Central memory CD8-positive, alpha-beta T cell (primary cell): ENCODE measurements at regions not wholly inside any gene's neighbourhood (a gene's known extent, or its start where the extent isn't known, plus 50 kb on each side); places are given as distances from the start of the nearest gene placed in this dataset.

Source experiments
- ATAC-seq: fragments of 150-1000 bp; cut with Tn5 transposase; replicated peaks from 2 replicates; pipeline ENCODE4 v1.10.0; 2022; ENCODE audit warnings: mild to moderate bottlenecking, moderate FRiP score, moderate number of reproducible peaks; ENCODE audit not compliant: poor library complexity, severe bottlenecking; ENCODE audit errors: extremely low read depth
- DNase-seq, 2 donors: peaks; one replicate each; pipeline ENCODE4 v3.0.0; 2021; ENCODE audit warnings: low spot score in 2 of 2
- H3K27ac Mint-ChIP-seq: one replicate; pipeline ENCODE4 v1.8.0; 2022; ENCODE audit warnings: low read depth, mild to moderate bottlenecking, moderate library complexity, mixed read lengths
- H3K27me3 Mint-ChIP-seq: one replicate; pipeline ENCODE4 v1.8.0; 2022; ENCODE audit warnings: mixed read lengths
- H3K36me3 Mint-ChIP-seq: one replicate; pipeline ENCODE4 v1.8.0; 2022; ENCODE audit warnings: mild to moderate bottlenecking, moderate library complexity, mixed read lengths; ENCODE audit not compliant: insufficient read depth
- H3K4me1 Mint-ChIP-seq: one replicate; pipeline ENCODE4 v1.8.0; 2022; ENCODE audit warnings: mixed read lengths
- H3K4me3 Mint-ChIP-seq: one replicate; pipeline ENCODE4 v1.8.0; 2022; ENCODE audit warnings: mild to moderate bottlenecking, moderate library complexity, mixed read lengths
- H3K9me3 Mint-ChIP-seq: one replicate; pipeline ENCODE4 v1.8.0; 2022; ENCODE audit warnings: mixed read lengths

DNA sequence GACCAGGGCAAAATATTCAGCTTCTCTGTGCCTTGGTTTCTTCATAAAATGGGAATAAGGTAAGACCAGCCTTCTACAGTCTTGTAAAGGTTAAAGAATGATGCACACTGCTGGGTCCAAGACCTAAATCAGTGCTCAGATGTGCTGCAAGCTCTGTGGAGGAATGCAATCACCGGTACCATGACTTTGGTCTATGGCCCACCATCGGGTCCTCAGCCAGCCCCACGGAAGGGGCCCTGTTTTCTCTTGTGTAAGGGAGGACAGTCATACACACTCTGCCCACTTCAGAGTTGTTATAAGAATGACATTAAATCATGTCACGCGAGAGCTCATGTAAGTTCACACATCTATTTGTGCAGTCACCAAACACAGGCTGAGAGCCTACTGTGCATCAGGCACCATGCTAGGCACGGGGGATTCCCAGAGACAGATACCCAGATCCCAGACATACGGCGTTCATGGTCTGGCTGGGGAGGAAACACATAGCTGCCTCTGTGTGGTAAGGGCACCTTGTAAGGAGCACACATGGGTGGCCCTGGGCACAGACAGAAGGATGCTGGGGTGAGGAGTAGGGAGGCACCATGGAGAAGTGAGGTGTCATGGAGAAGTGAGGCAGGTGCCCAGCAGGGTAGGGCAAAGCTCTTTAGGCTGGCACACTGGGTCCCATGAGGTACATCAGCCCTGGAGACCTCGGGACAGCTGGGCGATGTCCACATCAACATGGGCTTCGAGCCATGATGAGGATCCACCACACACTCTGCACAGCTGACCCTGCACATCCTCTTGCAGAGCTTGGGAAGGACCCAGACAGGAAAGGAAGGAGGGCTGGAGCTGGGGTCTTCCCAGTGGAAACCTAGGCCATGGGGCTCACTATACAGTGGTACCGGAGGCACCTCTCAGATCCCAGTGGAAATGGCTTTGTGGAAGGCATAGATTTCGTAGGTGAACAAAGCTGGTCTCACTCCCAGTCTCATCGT lies 190.4 kb upstream of the DIO3 start:
- no peak for ATAC-seq
- Mint-ChIP-seq H3K4me1 (no peaks in the 10 kb centered on the region), H3K9me3 (no peaks in the 10 kb centered on the region), H3K4me3 (no peak overlapping the region), H3K27ac (no peak overlapping the region), H3K27me3 (peaks cover 46% of the 10 kb centered on the region), H3K36me3 (peaks cover 2% of the 10 kb centered on the region)
- no peak for DNase-seq

GRCh38 chr14:101371799-101372793 lies 189.2 kb upstream of the DIO3 start:
- no peaks in the 10 kb centered on the region for H3K4me1 Mint-ChIP-seq
- H3K27me3 Mint-ChIP-seq, result peaks cover 53% of the 10 kb centered on the region
- no peak for DNase-seq
- peaks cover 2% of the 10 kb centered on the region for H3K36me3 Mint-ChIP-seq
- ATAC-seq, result no peak
- H3K4me3 Mint-ChIP-seq, result no peak overlapping the region
- no peak overlapping the region for H3K27ac Mint-ChIP-seq
- H3K9me3 Mint-ChIP-seq, result no peaks in the 10 kb centered on the region

- H3K36me3 Mint-ChIP-seq, result peaks cover 2% of the 10 kb centered on the region
- H3K27ac Mint-ChIP-seq, result no peak overlapping the region
- DNase-seq (no peak), ATAC-seq (no peak)
- H3K9me3 Mint-ChIP-seq, result no peaks in the 10 kb centered on the region
- peaks cover 45% of the 10 kb centered on the region for H3K27me3 Mint-ChIP-seq
- H3K4me1 Mint-ChIP-seq, result no peaks in the 10 kb centered on the region
- H3K4me3 Mint-ChIP-seq, result no peak overlapping the region
Measured at GRCh38 chr14:101372894-101373620, 188.2 kb upstream of the DIO3 start.

DNA sequence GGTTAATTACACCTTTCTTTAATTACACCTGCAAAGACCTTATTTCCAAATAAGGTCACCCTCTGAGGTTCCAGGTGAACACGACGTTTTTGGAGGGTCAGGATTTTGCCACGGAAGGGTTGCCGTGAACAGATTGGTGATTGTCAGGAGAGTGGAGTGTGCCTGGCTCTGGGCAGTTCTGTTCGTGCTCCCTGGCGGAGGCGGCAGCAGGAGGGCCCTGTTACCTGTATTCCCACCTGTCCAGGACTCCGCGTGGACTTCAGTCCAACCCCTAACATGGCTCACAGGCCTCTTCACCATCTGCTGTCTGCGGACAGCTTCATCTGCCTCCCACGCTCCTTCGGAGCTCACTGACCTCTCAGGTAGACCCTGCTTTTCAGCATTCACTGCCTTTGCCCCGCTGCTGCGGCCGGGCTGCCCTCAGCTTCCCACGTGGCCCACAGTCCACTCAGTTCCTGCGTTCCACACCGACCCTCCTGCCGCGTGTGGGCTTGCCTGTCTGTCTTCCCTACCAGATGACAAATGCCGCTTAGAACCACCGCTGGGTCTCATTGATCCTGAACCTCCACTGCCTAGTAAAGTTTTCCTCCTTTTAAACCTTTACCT lies 187.5 kb upstream of the DIO3 start:
- Mint-ChIP-seq H3K4me3 (no peak overlapping the region), H3K27ac (no peak overlapping the region), H3K4me1 (no peaks in the 10 kb centered on the region), H3K27me3 (peaks cover 38% of the 10 kb centered on the region), H3K36me3 (peaks cover 2% of the 10 kb centered on the region), H3K9me3 (no peaks in the 10 kb centered on the region)
- DNase-seq, result no peak
- no peak for ATAC-seq

- Mint-ChIP-seq H3K36me3 (peaks cover 2% of the 10 kb centered on the region), H3K4me3 (no peak overlapping the region), H3K9me3 (no peaks in the 10 kb centered on the region)
Measured at GRCh38 chr14:101374373-101375338, 186.6 kb upstream of the DIO3 start.

GRCh38 chr14:101377069-101377468 lies 184.2 kb upstream of the DIO3 start:
- Mint-ChIP-seq H3K36me3 (peaks cover 2% of the 10 kb centered on the region), H3K27ac (no peak overlapping the region), H3K27me3 (peaks cover 28% of the 10 kb centered on the region), H3K9me3 (no peaks in the 10 kb centered on the region), H3K4me1 (no peaks in the 10 kb centered on the region), H3K4me3 (no peak overlapping the region)
- DNase-seq (no peak), ATAC-seq (no peak)

More at GRCh38 chr14:101374373-101375338, 186.6 kb upstream of the DIO3 start:
- DNase-seq (no peak), ATAC-seq (no peak)
- H3K27ac Mint-ChIP-seq, result no peak overlapping the region
- no peaks in the 10 kb centered on the region for H3K4me1 Mint-ChIP-seq
- peaks cover 29% of the 10 kb centered on the region for H3K27me3 Mint-ChIP-seq

DNA sequence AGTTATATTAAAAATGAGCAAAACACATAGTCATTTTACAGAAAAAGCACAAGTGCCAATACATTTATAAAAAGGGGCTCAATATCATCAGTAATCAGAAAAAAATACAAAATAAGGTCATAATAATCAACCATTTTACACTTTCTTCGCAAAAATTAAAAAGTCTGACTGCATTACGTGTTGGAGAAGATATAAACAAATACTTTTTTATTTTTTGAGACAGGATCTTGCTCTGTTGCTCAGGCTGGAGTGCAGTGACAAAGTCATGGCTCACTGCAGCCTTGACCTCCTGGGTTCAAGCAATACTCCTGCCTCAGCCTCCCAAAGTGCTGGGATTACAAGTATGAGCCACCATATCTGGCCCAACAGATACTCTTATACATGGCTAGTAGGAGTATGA lies 181.5 kb upstream of the DIO3 start:
- no peak for ATAC-seq
- H3K27me3 Mint-ChIP-seq, result peaks cover 28% of the 10 kb centered on the region
- no peaks in the 10 kb centered on the region for H3K4me1 Mint-ChIP-seq
- H3K36me3 Mint-ChIP-seq, result peaks cover 3% of the 10 kb centered on the region
- no peak overlapping the region for H3K4me3 Mint-ChIP-seq
- no peak for DNase-seq
- peaks cover 14% of the 10 kb centered on the region for H3K9me3 Mint-ChIP-seq
- no peak overlapping the region for H3K27ac Mint-ChIP-seq

DNA sequence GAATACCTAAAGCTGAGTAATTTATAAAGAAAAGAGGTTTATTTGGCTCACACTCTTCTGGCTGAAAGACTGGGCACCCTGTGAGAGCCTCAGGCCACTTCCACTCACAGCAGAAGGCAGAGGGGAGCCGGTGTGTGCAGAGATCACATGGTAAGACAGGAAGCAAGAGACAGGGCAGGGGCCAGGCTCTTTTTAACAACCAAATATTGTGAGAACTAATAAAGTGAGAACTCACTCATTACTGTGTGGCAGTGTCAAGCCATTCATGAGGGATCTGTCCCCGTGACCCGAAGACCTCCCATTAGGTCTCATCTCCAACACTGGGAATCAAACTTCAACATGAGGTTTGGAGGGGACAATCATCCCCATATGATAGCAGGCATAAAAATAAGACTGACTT lies 180.8 kb upstream of the DIO3 start:
- Mint-ChIP-seq H3K9me3 (peaks cover 14% of the 10 kb centered on the region), H3K4me1 (no peaks in the 10 kb centered on the region), H3K27me3 (peaks cover 22% of the 10 kb centered on the region), H3K36me3 (peaks cover 3% of the 10 kb centered on the region), H3K27ac (no peak overlapping the region), H3K4me3 (no peak overlapping the region)
- DNase-seq (no peak), ATAC-seq (no peak)

- H3K9me3 Mint-ChIP-seq, result peaks cover 14% of the 10 kb centered on the region
Measured at GRCh38 chr14:101380940-101381339, 180.4 kb upstream of the DIO3 start.

GRCh38 chr14:101383737-101384338 lies 177.5 kb upstream of the DIO3 start:
- ATAC-seq, result no peak
- no peak for DNase-seq
- Mint-ChIP-seq H3K4me3 (no peak overlapping the region), H3K27me3 (peaks cover 17% of the 10 kb centered on the region), H3K9me3 (peaks cover 22% of the 10 kb centered on the region), H3K36me3 (peaks cover 3% of the 10 kb centered on the region), H3K4me1 (no peaks in the 10 kb centered on the region), H3K27ac (no peak overlapping the region)

More at GRCh38 chr14:101380940-101381339, 180.4 kb upstream of the DIO3 start:
- Mint-ChIP-seq H3K4me1 (no peaks in the 10 kb centered on the region), H3K4me3 (no peak overlapping the region), H3K36me3 (peaks cover 3% of the 10 kb centered on the region), H3K27ac (no peak overlapping the region), H3K27me3 (peaks cover 21% of the 10 kb centered on the region)
- ATAC-seq, result no peak
- no peak for DNase-seq

DNA sequence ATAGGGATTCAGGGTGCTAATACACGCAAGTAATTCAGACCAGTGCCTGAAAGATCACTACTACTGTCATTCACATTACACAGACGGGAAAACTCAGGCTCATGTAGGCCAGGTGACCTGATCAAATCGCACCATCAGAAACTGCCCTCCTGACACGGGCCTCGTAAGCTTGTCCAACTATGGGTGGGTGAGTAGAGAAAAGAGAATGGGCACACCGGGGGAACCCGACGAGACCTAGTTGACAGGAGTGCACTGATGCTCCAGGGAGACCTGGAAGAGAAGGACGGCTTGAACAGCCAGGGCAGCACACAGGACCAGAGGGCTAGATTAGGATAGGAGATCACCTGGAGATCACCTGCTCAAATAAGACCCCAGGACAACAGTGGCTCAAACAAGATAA lies 166.9 kb upstream of the DIO3 start:
- peaks cover 72% of the 10 kb centered on the region for H3K27me3 Mint-ChIP-seq
- ATAC-seq (no peak), DNase-seq (no peak)
- no peaks in the 10 kb centered on the region for H3K4me1 Mint-ChIP-seq
- no peaks in the 10 kb centered on the region for H3K36me3 Mint-ChIP-seq
- no peak overlapping the region for H3K27ac Mint-ChIP-seq
- no peak overlapping the region for H3K4me3 Mint-ChIP-seq
- H3K9me3 Mint-ChIP-seq, result no peaks in the 10 kb centered on the region
